ENCODE measurements at regions not wholly inside any gene's neighbourhood (a gene's known extent, or its start where the extent isn't known, plus 50 kb on each side); places are given as distances from the start of the nearest gene placed in this dataset.
A peak's percentile ranks its signal among the peaks of the same experiment; 100 is the strongest.

DNA sequence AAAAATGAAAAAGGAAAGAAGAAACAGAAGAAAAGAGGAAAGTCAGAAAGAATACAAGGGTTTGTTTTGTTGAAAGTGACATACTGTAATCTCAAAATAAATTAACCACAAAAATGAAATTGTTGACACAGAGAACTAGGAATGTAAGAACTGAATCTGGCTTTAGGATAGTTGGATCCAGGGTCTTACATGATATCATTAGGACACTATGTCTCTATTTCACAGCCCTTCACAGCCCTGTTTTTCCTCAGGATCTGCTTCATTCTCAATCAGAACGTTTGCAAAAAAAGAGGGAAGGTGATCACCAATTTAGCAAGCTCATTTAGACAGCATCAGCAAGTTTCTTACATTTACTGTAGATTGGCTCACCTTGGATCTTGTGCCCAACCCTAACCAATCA, 188.5 kb upstream of the NREP start:
- Histone ChIP-seq H3K4ac (ENCODE audit: low read depth, low read length) (peak overlapping the region; percentile 70), H4K5ac (ENCODE audit: low read depth, low read length) (peak overlapping the region; percentile 85; the same call in 1 of the 2 replicates), H3K4me3 (ENCODE audit: insufficient read depth, low read depth, low read length) (no peak overlapping the region), H4K91ac (ENCODE audit: insufficient read depth, low read depth, low read length) (peak overlapping the region; percentile 76), H3K9me3 (ENCODE audit: control insufficient read depth, insufficient read depth, low read length) (no peaks in the 10 kb centered on the region), H3K4me1 (ENCODE audit: control insufficient read depth, insufficient read depth, low read length) (peaks cover 6% of the 10 kb centered on the region; the same call in 1 of the 2 replicates), H2AFZ (replicated peaks; ENCODE audit: low read length, poor library complexity) (no peak overlapping the region), H3K18ac (ENCODE audit: low read depth, low read length) (peak overlapping the region; percentile 96; the same call in 1 of the 2 replicates), H3K27ac (ENCODE audit: insufficient read depth, low read length) (no peak overlapping the region), H4K8ac (ENCODE audit: low read depth in 2 of 2, low read length in 2 of 2) (peak overlapping the region in 1 of 2 experiments; percentile 7; a peak in 1 of 4 replicates), H2BK15ac (ENCODE audit: low read depth, low read length) (peak overlapping the region; percentile 55; the same call in 2 of the 3 replicates), H3K14ac (replicated peaks; ENCODE audit: low read depth, low read length) (peak overlapping the region; percentile 39), H2AK9ac (replicated peaks; ENCODE audit: low read depth, low read length, poor library complexity) (no peak overlapping the region), H2BK120ac (ENCODE audit: low read depth, low read length) (peak overlapping the region; percentile 83), H3K27me3 (ENCODE audit: control insufficient read depth, insufficient read depth, low read length) (no peaks in the 10 kb centered on the region), H3K36me3 (ENCODE audit: control insufficient read depth, insufficient read depth, low read length) (no peaks in the 10 kb centered on the region), H3K4me2 (ENCODE audit: low read depth, low read length) (peak overlapping the region; percentile 32; the same call in 1 of the 2 replicates), H4K20me1 (ENCODE audit: insufficient read depth, low read length) (no peaks in the 10 kb centered on the region), H2BK5ac (ENCODE audit: low read depth, low read length, poor library complexity, severe bottlenecking) (no peak overlapping the region), H2BK20ac (ENCODE audit: low read depth, low read length) (peak overlapping the region; percentile 87), H3K9me1 (ENCODE audit: insufficient read depth, low read length) (no peaks in the 10 kb centered on the region; the same call in 1 of the 2 replicates), H3K56ac (ENCODE audit: extremely low read depth, insufficient read depth, low read length) (no peak overlapping the region), H3K23ac (ENCODE audit: low read depth, low read length) (peak overlapping the region; percentile 8; the same call in 1 of the 2 replicates), H3K9ac (ENCODE audit: low read depth, low read length) (no peak overlapping the region), H2AK5ac (ENCODE audit: low read depth, low read length) (no peak overlapping the region), H3K79me1 (ENCODE audit: low read depth in 1 of 2, low read length in 2 of 2) (no peaks in the 10 kb centered on the region)
- no peak for TF ChIP-seq POLR2A (IDR thresholded peaks at IDR 0.05; ENCODE audit: low read depth, low read length)
- TF ChIP-seq, protein P1, sequence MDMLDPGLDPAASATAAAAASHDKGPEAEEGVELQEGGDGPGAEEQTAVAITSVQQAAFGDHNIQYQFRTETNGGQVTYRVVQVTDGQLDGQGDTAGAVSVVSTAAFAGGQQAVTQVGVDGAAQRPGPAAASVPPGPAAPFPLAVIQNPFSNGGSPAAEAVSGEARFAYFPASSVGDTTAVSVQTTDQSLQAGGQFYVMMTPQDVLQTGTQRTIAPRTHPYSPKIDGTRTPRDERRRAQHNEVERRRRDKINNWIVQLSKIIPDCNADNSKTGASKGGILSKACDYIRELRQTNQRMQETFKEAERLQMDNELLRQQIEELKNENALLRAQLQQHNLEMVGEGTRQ (IDR thresholded peaks at IDR 0.05; ENCODE audit: low read depth, low read length), result no peak
- dilution Hi-C loops (cut with HindIII; ENCODE audit: low sequenced_read_pairs, unreplicated experiment), result no loop called here
- intact Hi-C loops (cut with micrococcal nuclease), result no loop called here
- ChIA-PET CTCF (interaction anchor here (0.6 kb wide), 1 partner anchor 814 kb away, joined by 3 read pairs; no protein-coding TSS in a partner anchor), POLR2A (ENCODE audit: unreplicated experiment) (no interaction called here)
- no TSS peak for BruUV-seq (replicated peaks)
- no peak for ATAC-seq (ENCODE audit: low read depth)
- WGBS, 2 experiments (ENCODE audit: extremely low coverage in 2 of 2, insufficient read length in 1 of 2), result no CpG with 5 or more reads among the region's 1 CpG
- in situ Hi-C loops (cut with MboI; ENCODE audit: low sequenced_read_pairs), result no loop called here
- peak; percentile 55 for DNase-seq
